HG03520 (cell line): ENCODE measurements at regions not wholly inside any gene's neighbourhood (a gene's known extent, or its start where the extent isn't known, plus 50 kb on each side); places are given as distances from the start of the nearest gene placed in this dataset.
"Not testable (repeated sequence)": the region's sequence is repeated elsewhere in the genome, so short reads cannot be mapped to it uniquely, and the experiment has no call there.

Experiments used
- ATAC-seq: cut with Tn5 transposase; IDR thresholded peaks from one replicate; pipeline ENCODE4 v1.9.1; 2021; ENCODE audit warnings: mild to moderate bottlenecking, moderate library complexity; ENCODE audit not compliant: unreplicated experiment

GRCh38 chr5:7192016-7192415 is 203.9 kb upstream of the ADCY2 start:
- ATAC-seq, result no peak

DNA sequence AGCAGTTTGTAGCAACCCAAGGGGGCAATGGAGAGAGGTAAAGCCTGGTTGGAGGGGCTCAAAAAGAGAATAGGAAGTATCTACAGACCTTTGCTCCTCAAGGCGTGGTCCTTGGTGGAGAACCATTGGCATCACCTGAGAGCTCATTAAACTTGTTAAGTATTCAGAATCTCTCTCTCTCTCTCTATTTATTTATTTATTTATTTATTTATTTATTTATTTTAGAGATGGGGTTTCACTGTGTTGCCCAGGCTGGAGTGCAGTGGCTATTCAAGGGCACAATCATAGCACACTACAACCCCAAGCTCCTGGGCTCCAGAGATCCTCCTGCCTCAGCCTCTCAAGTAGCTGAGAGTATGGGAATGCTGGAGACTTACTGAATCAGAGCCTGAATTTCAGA is 193.1 kb upstream of the ADCY2 start:
- no peak for ATAC-seq

DNA sequence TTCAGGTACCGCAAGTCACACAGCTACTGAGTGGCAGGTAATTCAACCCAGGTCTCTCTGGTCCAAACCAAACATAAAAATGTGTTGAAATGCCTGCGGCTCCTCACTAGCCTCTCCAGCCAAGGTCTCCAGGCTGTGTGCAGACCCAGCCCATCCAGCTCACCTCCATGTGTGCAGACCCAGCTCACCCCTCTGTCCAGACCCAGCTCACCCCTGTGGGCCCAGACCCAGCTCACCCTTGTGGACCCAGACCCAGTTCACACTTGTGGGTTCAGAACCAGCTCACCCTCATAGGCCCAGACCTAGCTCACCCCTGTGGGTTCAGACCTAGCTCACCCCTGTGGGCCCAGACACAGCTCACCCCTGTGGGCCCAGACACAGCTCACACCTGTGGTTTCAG is 188.0 kb upstream of the ADCY2 start:
- no peak for ATAC-seq

- ATAC-seq, result no peak
These were observed 187.0 kb upstream of the ADCY2 start for GRCh38 chr5:7208938-7209337.

GRCh38 chr5:7209658-7210057 is 186.3 kb upstream of the ADCY2 start:
- ATAC-seq, result no peak

DNA sequence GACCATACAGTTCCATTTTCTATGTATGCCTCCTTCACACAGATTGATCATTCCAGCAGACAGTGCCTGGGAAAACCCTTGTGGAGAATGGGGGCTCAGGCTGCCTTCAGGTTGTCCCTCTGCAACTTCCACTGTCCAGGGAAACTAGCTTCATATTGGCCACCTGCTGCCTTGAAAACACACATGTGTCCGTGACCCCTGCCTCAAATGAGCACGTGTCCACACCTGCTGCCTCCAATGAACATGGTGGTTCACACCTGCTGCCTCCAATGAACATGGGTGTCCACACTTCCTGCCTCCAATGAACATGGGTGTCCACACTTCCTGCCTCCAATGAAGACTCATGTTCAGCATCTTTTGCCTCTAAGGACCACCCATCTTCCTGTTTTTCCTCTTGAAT is 185.4 kb upstream of the ADCY2 start:
- ATAC-seq, result no peak

DNA sequence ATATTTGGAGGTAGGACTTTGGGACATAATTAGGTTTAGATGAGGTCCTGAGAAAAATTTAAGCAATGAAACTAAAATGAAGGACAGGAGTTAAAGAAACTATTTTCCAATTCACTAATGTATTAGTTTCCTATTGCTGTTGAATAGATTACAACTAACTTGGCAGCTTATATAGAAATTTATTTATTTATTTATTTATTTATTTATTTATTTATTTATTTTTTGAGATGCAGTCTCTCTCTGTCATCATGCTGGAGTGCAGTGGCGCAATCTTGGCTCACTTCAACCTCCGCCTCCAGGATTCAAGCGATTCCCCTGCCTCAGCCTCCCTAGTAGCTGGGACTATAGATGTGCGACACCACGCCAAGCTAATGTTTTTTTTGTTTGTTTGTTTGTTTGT is 182.4 kb upstream of the ADCY2 start:
- no peak for ATAC-seq

- ATAC-seq, result no peak
These were observed 181.0 kb upstream of the ADCY2 start for GRCh38 chr5:7214906-7215416.

GRCh38 chr5:7218141-7218540 is 177.8 kb upstream of the ADCY2 start:
- ATAC-seq, result no peak

DNA sequence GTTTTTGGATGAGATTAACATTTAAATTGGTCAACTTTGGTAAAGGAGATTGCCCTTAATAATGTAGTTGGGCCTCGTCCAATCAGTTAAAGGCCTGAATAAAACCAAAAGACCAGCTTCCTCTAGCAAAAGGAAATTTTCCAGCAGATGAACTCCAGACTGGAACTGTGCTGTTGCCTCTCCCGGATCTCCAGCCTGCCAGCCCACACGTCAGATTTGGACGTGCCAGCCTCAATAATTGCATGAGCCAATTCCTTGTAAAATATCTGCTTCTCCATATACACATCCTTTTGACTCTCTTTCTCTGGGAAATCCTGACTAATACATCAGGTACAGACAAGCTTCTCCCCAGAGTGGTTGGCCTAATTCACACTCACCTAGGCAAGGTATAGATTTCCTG is 175.8 kb upstream of the ADCY2 start:
- no peak for ATAC-seq

DNA sequence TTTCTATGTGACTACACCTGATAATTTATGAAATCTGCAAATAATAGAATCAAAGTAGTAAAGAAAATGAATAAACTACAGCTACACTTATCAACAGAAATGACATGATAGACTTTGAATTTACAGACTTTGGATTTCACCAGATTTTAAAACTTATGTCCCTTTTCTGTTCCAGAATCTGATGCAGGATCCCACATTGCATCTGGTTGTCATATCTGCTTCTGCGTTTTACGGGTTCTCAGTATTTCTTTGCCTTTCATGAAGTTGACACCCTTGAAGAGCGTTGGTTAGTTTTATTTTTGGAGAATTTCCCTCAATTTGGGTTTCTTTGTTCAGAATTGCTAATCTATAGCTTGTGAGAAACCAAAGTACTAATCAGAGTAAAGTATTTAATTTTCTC is 174.9 kb upstream of the ADCY2 start:
- no peak for ATAC-seq

GRCh38 chr5:7225826-7226225 is 170.1 kb upstream of the ADCY2 start:
- no peak for ATAC-seq

- ATAC-seq, result no peak
These were observed 153.7 kb upstream of the ADCY2 start for GRCh38 chr5:7242118-7242710.

DNA sequence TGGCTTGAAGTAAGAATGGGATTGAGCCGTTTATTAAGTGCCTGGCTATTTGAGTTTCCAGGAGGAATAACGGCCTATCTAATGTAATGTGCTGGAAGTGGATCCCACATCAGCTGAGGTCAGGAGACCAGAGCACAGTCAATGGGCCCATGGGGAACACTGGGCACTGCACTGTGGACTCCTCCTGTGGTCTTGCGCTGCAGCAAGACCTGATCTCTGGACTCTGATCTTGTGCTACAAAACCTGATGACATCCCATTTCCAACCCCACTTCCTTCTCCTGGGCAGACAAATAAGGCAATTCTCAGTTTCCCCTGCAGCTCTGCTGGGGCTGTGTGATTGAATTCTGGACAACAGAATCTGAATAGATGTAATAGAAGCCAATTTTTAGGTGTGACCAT is 151.7 kb upstream of the ADCY2 start:
- ATAC-seq, result no peak

DNA sequence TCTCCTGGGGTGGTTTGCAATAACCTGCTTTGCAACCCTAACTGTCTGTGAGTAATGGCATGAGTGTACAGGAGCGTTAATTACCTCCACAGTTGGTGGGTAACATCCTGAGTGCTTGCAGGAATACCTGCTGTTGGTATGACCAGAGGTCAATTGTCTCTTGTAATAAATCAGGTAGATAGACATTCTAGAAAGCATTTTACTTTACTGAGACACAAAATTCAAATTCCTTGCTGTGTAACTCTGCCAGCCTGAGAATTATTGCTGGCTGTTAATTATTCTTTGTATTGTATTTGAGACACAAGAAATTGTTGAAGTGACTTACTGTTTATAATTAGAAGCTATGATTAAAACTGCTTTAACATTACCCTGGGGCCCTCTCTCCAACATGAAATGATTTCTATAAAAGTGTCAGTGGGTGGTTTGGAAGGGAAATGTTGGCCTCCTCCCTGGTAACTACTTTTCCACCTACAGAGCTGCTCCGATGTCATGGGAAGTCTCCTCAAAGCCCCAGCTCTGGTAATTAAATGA is 150.8 kb upstream of the ADCY2 start:
- ATAC-seq, result no peak

DNA sequence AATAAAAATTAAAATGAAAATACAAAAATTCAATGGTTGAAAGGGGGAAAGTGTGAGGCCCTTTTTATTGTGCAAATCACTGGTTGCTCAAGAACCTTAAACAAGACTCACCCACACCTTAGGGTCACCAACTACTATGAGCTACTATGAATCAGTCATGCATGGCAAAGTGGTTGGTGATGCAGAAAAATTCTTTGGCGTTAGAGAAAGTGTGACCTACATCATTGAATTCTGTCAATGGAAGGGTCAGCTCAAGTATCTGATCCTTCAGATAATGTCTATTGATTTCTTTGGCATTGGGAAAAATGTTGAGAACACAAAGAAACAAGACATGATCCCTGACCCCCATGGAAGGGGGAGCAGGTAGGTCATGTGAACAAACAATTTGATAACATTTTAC is 149.7 kb upstream of the ADCY2 start:
- ATAC-seq, result no peak

- no peak for ATAC-seq
These were observed 145.9 kb upstream of the ADCY2 start for GRCh38 chr5:7250004-7250403.

GRCh38 chr5:7250611-7251010 is 145.3 kb upstream of the ADCY2 start:
- ATAC-seq, result no peak

DNA sequence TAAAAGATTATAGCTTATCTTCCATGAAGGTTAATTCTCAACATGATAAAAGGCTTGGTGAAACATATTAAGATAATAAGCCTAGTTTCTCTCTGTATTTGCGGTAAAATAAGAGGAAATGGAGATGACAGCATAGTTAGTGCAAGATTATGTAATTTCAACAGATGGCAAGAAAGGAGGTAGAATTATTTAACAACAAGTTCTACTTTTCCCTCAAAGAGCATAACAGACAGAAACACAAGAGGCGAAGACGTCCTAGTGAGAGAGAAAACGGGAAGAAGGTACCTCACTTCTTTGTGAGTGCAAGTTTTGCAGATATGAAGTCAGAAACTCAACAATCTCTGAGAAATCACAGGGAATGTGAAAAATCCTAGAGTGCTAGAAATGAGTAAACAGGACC is 144.8 kb upstream of the ADCY2 start:
- ATAC-seq, result no peak

- ATAC-seq, result no peak
These were observed 134.9 kb upstream of the ADCY2 start for GRCh38 chr5:7261049-7261448.

DNA sequence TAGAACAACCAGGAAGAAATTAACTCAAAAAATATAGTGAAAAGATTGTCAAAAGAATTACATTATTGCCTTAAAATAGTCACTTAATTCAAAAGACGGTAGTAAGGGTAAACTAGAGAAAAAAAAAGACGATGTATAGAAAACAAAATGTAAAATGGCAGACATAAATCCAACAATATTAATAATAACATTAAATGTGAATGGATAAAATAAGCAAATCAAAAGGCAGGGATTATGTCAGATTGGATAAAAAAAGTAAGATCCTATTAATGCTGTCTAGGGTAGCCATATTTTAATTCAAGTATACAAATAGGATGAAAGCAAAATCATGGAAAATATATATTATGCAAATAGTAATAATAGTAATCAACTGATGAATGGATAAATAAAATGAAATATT is 134.0 kb upstream of the ADCY2 start:
- no peak for ATAC-seq

GRCh38 chr5:7263398-7264015 is 132.4 kb upstream of the ADCY2 start:
- not testable (repeated sequence) for ATAC-seq

DNA sequence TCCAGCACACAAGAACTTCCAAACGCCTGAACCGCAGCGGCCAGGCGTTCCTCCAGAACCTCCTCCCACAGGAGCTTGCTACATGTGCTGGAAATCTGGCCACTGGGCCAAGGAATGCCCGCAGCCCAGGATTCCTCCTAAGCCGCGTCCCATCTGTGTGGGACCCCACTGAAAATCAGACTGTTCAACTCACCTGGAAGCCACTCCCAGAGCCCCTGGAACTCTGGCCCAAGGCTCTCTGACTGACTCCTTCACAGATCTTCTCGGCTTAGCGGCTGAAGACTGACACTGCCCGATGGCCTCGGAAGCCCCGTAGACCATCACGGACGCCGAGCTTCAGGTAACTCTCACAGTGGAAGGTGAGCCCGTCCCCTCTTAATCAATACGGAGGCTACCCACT is 130.2 kb upstream of the ADCY2 start:
- not testable (repeated sequence) for ATAC-seq
